Naive thymus-derived CD8-positive, alpha-beta T cell (primary cell): ENCODE measurements at regions not wholly inside any gene's neighbourhood (a gene's known extent, or its start where the extent isn't known, plus 50 kb on each side); places are given as distances from the start of the nearest gene placed in this dataset.

Source experiments
- ATAC-seq, 2 donors: fragments of 150-1000 bp; cut with Tn5 transposase in 1 of 2; sonication (Bioruptor Pico), chemical (Tn5 transposase) in 1 of 2; 1 replicate in 1 of 2; 2 replicates in 1 of 2; pipeline ENCODE4 v1.10.0; 2021; ENCODE audit warnings: mild to moderate bottlenecking in 2 of 2, moderate library complexity in 2 of 2
- POLR2A ChIA-PET: fragments of 350-600 bp; sonication (Branson Sonifier 250); formaldehyde crosslinking; loops from one replicate; lab custom pipeline; 2021; ENCODE audit warnings: antibody characterized with exemption; lab: Charles Lee
- DNase-seq, 10 donors: peaks; one replicate each; pipeline versions ENCODE4 v3.0.0 to v3.0.0-alpha.2; 2020 to 2022
- H3K27ac Mint-ChIP-seq, 10 donors: one replicate each; pipeline ENCODE4 v1.8.0; 2020 to 2022; ENCODE audit warnings: mild to moderate bottlenecking in 10 of 10, mixed read lengths in 10 of 10, moderate library complexity in 4 of 10, inconsistent platforms in 1 of 10
- H3K27me3 Mint-ChIP-seq, 5 donors: one replicate each; pipeline ENCODE4 v1.8.0; 2021 to 2022; ENCODE audit warnings: mixed read lengths in 5 of 5
- H3K36me3 Mint-ChIP-seq, 3 donors: one replicate each; pipeline ENCODE4 v1.8.0; 2020 to 2022; ENCODE audit warnings: mixed read lengths in 3 of 3, mild to moderate bottlenecking in 2 of 3, inconsistent platforms in 1 of 3
- H3K4me1 Mint-ChIP-seq, 4 donors: one replicate each; pipeline ENCODE4 v1.8.0; 2021 to 2022; ENCODE audit warnings: mixed read lengths in 4 of 4
- H3K4me3 Mint-ChIP-seq, 10 donors: one replicate each; pipeline ENCODE4 v1.8.0; 2020 to 2022; ENCODE audit warnings: mild to moderate bottlenecking in 10 of 10, mixed read lengths in 10 of 10, moderate library complexity in 6 of 10, inconsistent platforms in 1 of 10
- H3K9me3 Mint-ChIP-seq, 9 donors: one replicate each; pipeline ENCODE4 v1.8.0; 2020 to 2022; ENCODE audit warnings: mixed read lengths in 9 of 9, mild to moderate bottlenecking in 3 of 9, inconsistent platforms in 1 of 9, moderate library complexity in 1 of 9

DNA sequence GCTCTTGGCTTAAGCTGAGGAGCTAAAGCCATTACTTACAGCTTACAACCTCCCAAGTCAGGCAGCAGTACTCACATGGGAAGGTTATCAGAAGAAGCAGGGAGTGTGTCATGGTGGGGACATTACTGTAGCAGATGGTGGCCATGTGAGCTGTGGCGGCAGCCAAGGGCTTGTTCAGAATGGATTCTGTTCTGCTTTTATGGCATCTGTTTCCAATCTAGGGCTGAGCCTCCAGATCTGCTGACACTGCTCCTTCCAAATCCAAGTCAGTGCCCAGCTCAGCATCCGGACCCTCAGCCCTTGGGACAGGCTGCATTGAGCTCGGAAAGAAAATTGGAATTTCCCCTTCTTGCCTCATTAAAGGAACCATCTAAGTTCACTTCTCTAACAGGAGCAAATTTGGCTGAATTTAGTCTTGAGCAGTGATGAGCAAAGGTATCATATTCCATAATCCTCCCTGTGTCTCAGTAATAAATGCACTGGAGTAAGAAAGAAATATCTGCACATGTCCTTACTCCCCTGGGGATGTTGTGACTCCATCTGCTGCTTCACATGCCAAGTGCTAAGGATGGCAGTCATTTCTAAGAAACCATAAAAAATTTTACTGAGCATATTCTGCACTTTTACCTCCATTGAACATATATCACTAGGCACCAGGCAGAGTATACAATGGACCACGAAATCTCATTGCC lies 73.9 kb downstream of the KCTD12 start:
- POLR2A ChIA-PET: no interaction called here
- no peak overlapping the region for H3K27ac Mint-ChIP-seq

DNA sequence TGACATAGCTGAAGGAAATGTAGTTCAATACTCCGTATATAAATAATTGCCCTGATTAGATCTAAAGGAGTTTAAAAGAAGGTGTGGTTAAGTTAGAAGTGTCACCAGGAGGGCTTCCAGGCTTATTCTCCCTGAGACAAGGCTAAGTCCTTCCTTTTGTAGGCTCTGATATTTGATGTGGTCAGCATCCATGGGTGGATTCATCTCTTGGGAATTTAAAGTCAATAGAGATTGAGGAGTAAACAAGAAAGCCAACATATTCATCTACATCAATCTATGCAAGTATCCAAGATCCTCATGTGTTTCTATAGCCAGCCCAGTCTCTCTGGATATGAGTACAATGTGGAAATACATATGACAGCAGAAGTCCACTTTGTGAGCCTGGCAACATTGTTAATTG lies 76.8 kb downstream of the KCTD12 start:
- POLR2A ChIA-PET: no interaction called here
- Mint-ChIP-seq H3K4me1 (no peaks in the 10 kb centered on the region), H3K9me3 (peaks cover 0 to 18% (median 7%) of the 10 kb centered on the region in 9 donors), H3K36me3 (peaks cover 0 to 4% (median 0%) of the 10 kb centered on the region in 3 donors), H3K4me3 (no peak overlapping the region), H3K27ac (no peak overlapping the region), H3K27me3 (peaks cover 0 to 5% (median 3%) of the 10 kb centered on the region in 5 donors)
- DNase-seq (no peak), ATAC-seq (no peak)

More for the DNA sequence above, 73.9 kb downstream of the KCTD12 start:
- H3K4me3 Mint-ChIP-seq: no peak overlapping the region
- no peaks in the 10 kb centered on the region for H3K4me1 Mint-ChIP-seq
- ATAC-seq (no peak), DNase-seq (no peak)
- peaks cover 14 to 25% (median 19%) of the 10 kb centered on the region in 5 donors for H3K27me3 Mint-ChIP-seq
- peaks cover 0 to 18% (median 7%) of the 10 kb centered on the region in 9 donors for H3K9me3 Mint-ChIP-seq
- H3K36me3 Mint-ChIP-seq: peaks cover 0 to 4% (median 0%) of the 10 kb centered on the region in 3 donors

DNA sequence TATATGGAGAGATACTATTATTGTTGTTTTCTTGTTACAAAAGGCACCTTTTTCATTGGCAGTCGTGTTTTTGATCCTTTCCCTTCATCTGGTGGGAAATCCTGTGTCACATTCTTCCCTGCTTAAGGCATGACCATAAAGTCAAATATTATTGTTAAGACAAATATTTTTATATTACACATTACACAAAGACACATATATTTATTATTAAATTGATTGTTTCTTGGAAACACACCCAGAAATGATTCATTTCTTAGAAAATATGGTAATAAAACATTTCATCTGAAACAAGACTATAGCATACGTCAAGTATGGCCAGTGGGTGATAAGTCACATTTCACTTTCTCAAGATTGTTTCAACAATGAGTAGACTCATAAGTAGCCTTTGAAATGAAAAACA lies 77.3 kb downstream of the KCTD12 start:
- POLR2A ChIA-PET: no interaction called here
- peaks cover 0 to 5% (median 0%) of the 10 kb centered on the region in 5 donors for H3K27me3 Mint-ChIP-seq
- H3K4me1 Mint-ChIP-seq: no peaks in the 10 kb centered on the region

GRCh38 chr13:76804801-76805200 lies 81.4 kb downstream of the KCTD12 start:
- Mint-ChIP-seq H3K36me3 (no peaks in the 10 kb centered on the region), H3K9me3 (peaks cover 0 to 18% (median 1%) of the 10 kb centered on the region in 9 donors), H3K27me3 (peaks cover 0 to 4% (median 0%) of the 10 kb centered on the region in 5 donors), H3K27ac (no peak overlapping the region), H3K4me3 (no peak overlapping the region), H3K4me1 (no peaks in the 10 kb centered on the region)
- POLR2A ChIA-PET: no interaction called here
- ATAC-seq: no peak
- DNase-seq: no peak

More for the DNA sequence above, 77.3 kb downstream of the KCTD12 start:
- Mint-ChIP-seq H3K36me3 (peaks cover 0 to 4% (median 0%) of the 10 kb centered on the region in 3 donors), H3K27ac (no peak overlapping the region), H3K9me3 (peaks cover 0 to 18% (median 7%) of the 10 kb centered on the region in 9 donors), H3K4me3 (no peak overlapping the region)
- no peak for DNase-seq
- no peak for ATAC-seq

DNA sequence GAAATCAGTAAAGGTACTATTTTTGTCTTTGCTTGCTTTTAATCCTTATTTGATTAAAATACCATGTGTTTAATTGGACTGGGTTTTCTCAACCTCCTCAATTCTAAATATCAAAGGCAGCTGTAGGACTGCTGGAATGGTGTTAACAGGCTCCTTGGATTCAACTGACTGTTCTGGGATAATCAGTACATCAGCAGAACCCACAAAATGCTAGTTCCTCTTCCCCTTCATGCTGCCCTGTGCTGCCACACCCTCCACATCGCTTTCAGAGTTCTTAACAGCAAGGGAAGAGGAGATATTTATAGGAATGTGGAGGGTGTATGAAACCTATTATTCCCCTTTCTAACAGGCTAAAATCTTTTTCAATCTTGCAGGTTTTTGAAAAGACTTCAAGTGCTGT lies 82.4 kb downstream of the KCTD12 start:
- ATAC-seq: no peak
- H3K9me3 Mint-ChIP-seq: peaks cover 0 to 11% (median 0%) of the 10 kb centered on the region in 9 donors

DNA sequence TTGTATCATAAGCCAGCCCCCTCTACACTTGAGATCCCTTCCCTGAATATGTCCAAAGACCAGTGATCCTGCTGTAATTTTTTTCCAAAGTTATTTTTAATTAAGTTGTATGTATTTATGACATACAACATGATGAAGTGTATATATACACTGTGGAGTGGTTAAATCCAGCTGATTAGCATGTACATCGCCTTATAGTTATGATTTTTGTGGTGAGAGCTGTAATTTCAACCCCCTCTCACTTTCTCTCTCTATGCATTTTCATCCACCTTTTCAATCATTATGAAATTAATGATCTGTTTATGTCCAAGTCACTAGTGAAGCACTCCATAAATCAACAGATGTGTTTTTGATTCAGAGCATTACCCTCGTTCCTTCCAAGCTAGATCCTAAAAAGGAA lies 85.3 kb downstream of the KCTD12 start:
- Mint-ChIP-seq H3K9me3 (no peaks in the 10 kb centered on the region), H3K27ac (no peak overlapping the region), H3K36me3 (no peaks in the 10 kb centered on the region), H3K4me1 (no peaks in the 10 kb centered on the region), H3K4me3 (no peak overlapping the region), H3K27me3 (peaks cover 0 to 7% (median 2%) of the 10 kb centered on the region in 5 donors)
- DNase-seq: no peak
- ATAC-seq: no peak
- POLR2A ChIA-PET: no interaction called here

More for the DNA sequence above, 82.4 kb downstream of the KCTD12 start:
- no peak overlapping the region for H3K27ac Mint-ChIP-seq
- H3K4me3 Mint-ChIP-seq: no peak overlapping the region
- H3K36me3 Mint-ChIP-seq: no peaks in the 10 kb centered on the region
- DNase-seq: no peak
- peaks cover 0 to 4% (median 0%) of the 10 kb centered on the region in 5 donors for H3K27me3 Mint-ChIP-seq
- H3K4me1 Mint-ChIP-seq: no peaks in the 10 kb centered on the region
- POLR2A ChIA-PET: no interaction called here

- H3K27ac Mint-ChIP-seq: no peak overlapping the region
- peaks cover 0 to 7% (median 2%) of the 10 kb centered on the region in 5 donors for H3K27me3 Mint-ChIP-seq
- peak in 1 of 10 donors; percentile 5 for DNase-seq
- no peak overlapping the region for H3K4me3 Mint-ChIP-seq
- H3K9me3 Mint-ChIP-seq: no peaks in the 10 kb centered on the region
- POLR2A ChIA-PET: no interaction called here
- H3K4me1 Mint-ChIP-seq: no peaks in the 10 kb centered on the region
- ATAC-seq: peak in 1 of 2 donors; percentile 45
- no peaks in the 10 kb centered on the region for H3K36me3 Mint-ChIP-seq
Measured at GRCh38 chr13:76799696-76800095, 86.5 kb downstream of the KCTD12 start.

DNA sequence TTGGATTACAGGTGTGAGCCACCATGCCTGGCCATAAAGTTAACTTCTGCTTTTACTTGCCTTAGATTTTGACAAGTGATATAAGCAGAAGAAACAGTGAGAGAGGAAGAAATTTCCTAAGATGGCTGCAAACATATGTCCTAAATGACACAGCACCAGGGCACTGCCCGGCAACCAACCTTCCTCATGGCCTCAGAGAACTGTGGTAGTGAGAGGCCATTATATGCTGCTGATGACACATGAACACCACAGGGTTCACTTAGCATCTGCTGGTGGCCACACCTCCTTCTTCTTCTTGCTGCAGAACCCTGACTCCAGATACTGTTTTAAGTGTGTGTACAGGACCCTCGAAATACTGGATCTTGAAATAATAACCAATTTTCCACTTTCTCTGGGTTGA lies 88.2 kb downstream of the KCTD12 start:
- DNase-seq (no peak), ATAC-seq (no peak)
- no peaks in the 10 kb centered on the region for H3K9me3 Mint-ChIP-seq
- H3K4me1 Mint-ChIP-seq: no peaks in the 10 kb centered on the region
- POLR2A ChIA-PET: no interaction called here
- no peak overlapping the region for H3K27ac Mint-ChIP-seq
- no peak overlapping the region for H3K4me3 Mint-ChIP-seq
- H3K36me3 Mint-ChIP-seq: no peaks in the 10 kb centered on the region
- H3K27me3 Mint-ChIP-seq: peaks cover 0 to 7% (median 2%) of the 10 kb centered on the region in 5 donors

- H3K9me3 Mint-ChIP-seq: no peaks in the 10 kb centered on the region
- no peaks in the 10 kb centered on the region for H3K36me3 Mint-ChIP-seq
- H3K27ac Mint-ChIP-seq: no peak overlapping the region
- DNase-seq (no peak), ATAC-seq (no peak)
- POLR2A ChIA-PET: no interaction called here
- no peak overlapping the region for H3K4me3 Mint-ChIP-seq
- no peaks in the 10 kb centered on the region for H3K4me1 Mint-ChIP-seq
- peaks cover 0 to 7% (median 2%) of the 10 kb centered on the region in 5 donors for H3K27me3 Mint-ChIP-seq
Measured at GRCh38 chr13:76797361-76797760, 88.8 kb downstream of the KCTD12 start.

- no peaks in the 10 kb centered on the region for H3K36me3 Mint-ChIP-seq
- H3K4me1 Mint-ChIP-seq: no peaks in the 10 kb centered on the region
- DNase-seq (no peak), ATAC-seq (no peak)
- POLR2A ChIA-PET: interaction anchor here (0.7 kb wide), 1 partner anchor 195 kb away, joined by 3 read pairs; no protein-coding TSS in a partner anchor
- H3K4me3 Mint-ChIP-seq: no peak overlapping the region
- peaks cover 0 to 7% (median 2%) of the 10 kb centered on the region in 5 donors for H3K27me3 Mint-ChIP-seq
- no peak overlapping the region for H3K27ac Mint-ChIP-seq
- H3K9me3 Mint-ChIP-seq: no peaks in the 10 kb centered on the region
Measured at GRCh38 chr13:76796851-76797250, 89.4 kb downstream of the KCTD12 start.

DNA sequence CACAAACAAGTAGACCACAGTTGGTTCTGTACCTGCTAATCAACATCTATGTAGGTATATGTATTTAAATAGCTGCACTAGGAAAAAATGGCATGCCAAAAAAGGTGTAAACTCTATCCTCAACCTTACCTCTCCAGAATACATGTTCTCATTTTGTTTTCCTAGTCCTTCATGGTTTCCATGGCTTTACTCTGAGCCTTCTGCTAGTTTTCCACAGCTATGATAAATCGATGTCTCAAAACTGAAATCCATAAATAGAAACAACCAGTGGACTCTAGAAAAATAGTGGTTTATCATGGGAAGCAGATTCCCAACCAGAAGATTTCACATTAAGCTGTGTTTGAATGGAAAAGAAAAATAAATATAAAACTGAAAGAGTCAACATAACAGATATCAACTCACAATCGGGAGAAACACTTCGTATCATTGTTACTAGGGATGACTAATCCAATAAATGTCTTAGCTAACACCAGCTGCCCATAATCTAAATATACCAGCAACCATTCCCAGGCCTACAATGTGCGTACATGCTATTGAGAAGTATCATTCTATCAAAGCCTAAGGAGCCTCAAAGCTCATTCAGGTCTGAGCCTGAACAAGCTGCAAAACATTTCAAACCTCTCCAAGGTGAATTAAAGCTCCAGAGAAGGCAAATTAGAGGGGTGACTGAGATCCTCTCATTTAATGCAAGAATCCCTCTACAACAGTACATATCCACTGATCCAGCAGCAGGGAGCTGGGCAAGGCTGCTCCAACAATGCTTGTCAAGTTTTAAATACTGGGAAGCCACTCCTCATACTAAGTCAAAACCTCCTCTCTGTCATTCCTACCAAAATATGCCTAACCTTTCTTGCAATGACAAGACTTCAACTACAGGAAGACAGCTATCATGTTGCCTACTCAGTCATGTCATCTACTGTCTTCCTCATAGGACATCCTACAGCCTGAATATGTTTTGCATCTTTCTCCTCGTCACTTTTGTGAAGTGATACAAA lies 90.2 kb downstream of the KCTD12 start:
- H3K27ac Mint-ChIP-seq: no peak overlapping the region

GRCh38 chr13:76792731-76793347 lies 93.4 kb downstream of the KCTD12 start:
- Mint-ChIP-seq H3K9me3 (no peaks in the 10 kb centered on the region), H3K27ac (no peak overlapping the region), H3K36me3 (no peaks in the 10 kb centered on the region), H3K27me3 (peaks cover 0 to 7% (median 2%) of the 10 kb centered on the region in 5 donors), H3K4me3 (no peak overlapping the region), H3K4me1 (no peaks in the 10 kb centered on the region)
- DNase-seq (no peak), ATAC-seq (no peak)
- POLR2A ChIA-PET: no interaction called here

More for the DNA sequence above, 90.2 kb downstream of the KCTD12 start:
- no peaks in the 10 kb centered on the region for H3K9me3 Mint-ChIP-seq
- POLR2A ChIA-PET: interaction anchor here (0.7 kb wide), 1 partner anchor 196 kb away, joined by 3 read pairs; no protein-coding TSS in a partner anchor
- H3K36me3 Mint-ChIP-seq: no peaks in the 10 kb centered on the region
- H3K27me3 Mint-ChIP-seq: peaks cover 0 to 7% (median 2%) of the 10 kb centered on the region in 5 donors
- DNase-seq: no peak
- H3K4me1 Mint-ChIP-seq: no peaks in the 10 kb centered on the region
- H3K4me3 Mint-ChIP-seq: no peak overlapping the region
- no peak for ATAC-seq
